Prostate gland (tissue), 2 donors: ENCODE measurements at regions not wholly inside any gene's neighbourhood (a gene's known extent, or its start where the extent isn't known, plus 50 kb on each side); places are given as distances from the start of the nearest gene placed in this dataset.

Source experiments
- POLR2A ChIP-seq: fragments of 450-650 bp; IDR thresholded peaks from one replicate; pipeline ENCODE4 v1.6.1; 2016; ENCODE audit warnings: antibody characterized with exemption, mild to moderate bottlenecking
- TF ChIP-seq, protein P1 (sequence below), 4 experiments: fragments of 200-600 bp in 2 of 4; fragments of 450-650 bp in 2 of 4; sonication (generic) in 2 of 4; IDR thresholded peaks; 1 replicate in 3 of 4; 2 replicates in 1 of 4; pipeline ENCODE4 v1.5.1; 2016 to 2019; ENCODE audit warnings: antibody characterized with exemption in 4 of 4, mild to moderate bottlenecking in 2 of 4, moderate library complexity in 2 of 4

DNA sequence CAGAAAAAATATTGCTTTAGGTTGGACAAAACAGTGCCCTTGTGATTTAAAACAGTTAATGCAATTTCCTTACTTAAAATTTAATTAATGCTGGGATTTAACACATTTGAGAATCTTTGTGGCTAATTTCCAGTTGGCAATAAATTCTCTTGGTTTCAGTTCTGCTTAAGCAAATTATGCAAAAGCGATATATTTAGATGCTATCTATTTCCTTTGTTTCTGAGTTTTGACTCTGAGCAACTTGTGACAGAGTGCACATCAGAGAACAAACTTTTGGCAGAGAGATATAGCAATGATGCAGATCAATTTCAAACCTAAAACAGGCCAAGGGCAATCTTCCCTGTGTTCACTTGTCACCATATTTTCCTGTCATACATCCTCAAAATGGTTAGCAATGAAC lies 933.6 kb upstream of the ZWINT start:
- no peak for TF ChIP-seq POLR2A
- TF ChIP-seq, protein P1, sequence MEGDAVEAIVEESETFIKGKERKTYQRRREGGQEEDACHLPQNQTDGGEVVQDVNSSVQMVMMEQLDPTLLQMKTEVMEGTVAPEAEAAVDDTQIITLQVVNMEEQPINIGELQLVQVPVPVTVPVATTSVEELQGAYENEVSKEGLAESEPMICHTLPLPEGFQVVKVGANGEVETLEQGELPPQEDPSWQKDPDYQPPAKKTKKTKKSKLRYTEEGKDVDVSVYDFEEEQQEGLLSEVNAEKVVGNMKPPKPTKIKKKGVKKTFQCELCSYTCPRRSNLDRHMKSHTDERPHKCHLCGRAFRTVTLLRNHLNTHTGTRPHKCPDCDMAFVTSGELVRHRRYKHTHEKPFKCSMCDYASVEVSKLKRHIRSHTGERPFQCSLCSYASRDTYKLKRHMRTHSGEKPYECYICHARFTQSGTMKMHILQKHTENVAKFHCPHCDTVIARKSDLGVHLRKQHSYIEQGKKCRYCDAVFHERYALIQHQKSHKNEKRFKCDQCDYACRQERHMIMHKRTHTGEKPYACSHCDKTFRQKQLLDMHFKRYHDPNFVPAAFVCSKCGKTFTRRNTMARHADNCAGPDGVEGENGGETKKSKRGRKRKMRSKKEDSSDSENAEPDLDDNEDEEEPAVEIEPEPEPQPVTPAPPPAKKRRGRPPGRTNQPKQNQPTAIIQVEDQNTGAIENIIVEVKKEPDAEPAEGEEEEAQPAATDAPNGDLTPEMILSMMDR (IDR thresholded peaks at IDR 0.05), result no peak
